GM12878 (cell line): ENCODE measurements at regions not wholly inside any gene's neighbourhood (a gene's known extent, or its start where the extent isn't known, plus 50 kb on each side); places are given as distances from the start of the nearest gene placed in this dataset.

Experiments
- BACH1 ChIP-seq: fragments of 450-650 bp; IDR thresholded peaks from 2 replicates; pipeline ENCODE4 v1.6.1; 2017; ENCODE audit warnings: mild to moderate bottlenecking, borderline replicate concordance
- HDAC6 ChIP-seq: fragments of 200-600 bp; sonication (generic); IDR thresholded peaks from one replicate; pipeline ENCODE4 v1.8.0; 2017; ENCODE audit warnings: antibody characterized with exemption; ENCODE audit not compliant: unreplicated experiment
- NFIC ChIP-seq: IDR thresholded peaks from 2 replicates; pipeline ENCODE4 v1.6.1; 2012; ENCODE audit warnings: low read depth, mild to moderate bottlenecking, inconsistent platforms, low read length, moderate library complexity
- POLR2A ChIP-seq: IDR thresholded peaks from 2 replicates; pipeline ENCODE4 v1.6.1; 2011; ENCODE audit warnings: low read depth, mild to moderate bottlenecking, low read length
- POLR2AphosphoS5 ChIP-seq: IDR thresholded peaks from 2 replicates; pipeline ENCODE4 v1.6.1; 2011; ENCODE audit warnings: mild to moderate bottlenecking, low read length, inconsistent platforms
- RAD21 ChIP-seq: IDR thresholded peaks from 2 replicates; pipeline ENCODE4 v1.6.1; 2011; ENCODE audit warnings: mild to moderate bottlenecking, low read depth, low read length, moderate library complexity; ENCODE audit not compliant: insufficient read depth
- RCOR1 ChIP-seq: conservative IDR thresholded peaks from 2 replicates; pipeline ENCODE4 v1.6.1; 2012; ENCODE audit warnings: low read depth, low read length, improper control_type of control experiment
- SIN3A ChIP-seq: IDR thresholded peaks from 2 replicates; pipeline ENCODE4 v1.6.1; 2012; ENCODE audit warnings: low read depth, low read length, improper control_type of control experiment
- SMAD1 ChIP-seq: fragments of 450-650 bp; IDR thresholded peaks from 2 replicates; pipeline ENCODE4 v1.6.1; 2018; ENCODE audit warnings: mild to moderate bottlenecking, low read depth; ENCODE audit not compliant: partially characterized antibody
- WRNIP1 ChIP-seq: IDR thresholded peaks from 2 replicates; pipeline ENCODE4 v1.6.1; 2011; ENCODE audit warnings: low read depth, low read length, improper control_type of control experiment, borderline replicate concordance
- YY1 ChIP-seq: IDR thresholded peaks from 2 replicates; pipeline ENCODE4 v1.6.1; 2011; ENCODE audit warnings: low read depth, mild to moderate bottlenecking, low read length
- ZNF274 ChIP-seq: IDR thresholded peaks from one replicate; pipeline ENCODE4 v1.8.0; 2011; ENCODE audit not compliant: insufficient read length, insufficient read depth
- TF ChIP-seq, protein P1 (sequence below), 3 experiments: IDR thresholded peaks in 2 of 3; conservative IDR thresholded peaks in 1 of 3; 2 replicates each; pipeline ENCODE4 v1.5.1; 2011; ENCODE audit warnings: low read depth in 3 of 3, low read length in 3 of 3, mild to moderate bottlenecking in 3 of 3, control low read depth in 2 of 3, moderate library complexity in 2 of 3, inconsistent platforms in 1 of 3, mixed read lengths in 1 of 3; ENCODE audit not compliant: control insufficient read depth in 2 of 3, insufficient read depth in 1 of 3; ENCODE audit errors: extremely low read depth in 1 of 3

DNA sequence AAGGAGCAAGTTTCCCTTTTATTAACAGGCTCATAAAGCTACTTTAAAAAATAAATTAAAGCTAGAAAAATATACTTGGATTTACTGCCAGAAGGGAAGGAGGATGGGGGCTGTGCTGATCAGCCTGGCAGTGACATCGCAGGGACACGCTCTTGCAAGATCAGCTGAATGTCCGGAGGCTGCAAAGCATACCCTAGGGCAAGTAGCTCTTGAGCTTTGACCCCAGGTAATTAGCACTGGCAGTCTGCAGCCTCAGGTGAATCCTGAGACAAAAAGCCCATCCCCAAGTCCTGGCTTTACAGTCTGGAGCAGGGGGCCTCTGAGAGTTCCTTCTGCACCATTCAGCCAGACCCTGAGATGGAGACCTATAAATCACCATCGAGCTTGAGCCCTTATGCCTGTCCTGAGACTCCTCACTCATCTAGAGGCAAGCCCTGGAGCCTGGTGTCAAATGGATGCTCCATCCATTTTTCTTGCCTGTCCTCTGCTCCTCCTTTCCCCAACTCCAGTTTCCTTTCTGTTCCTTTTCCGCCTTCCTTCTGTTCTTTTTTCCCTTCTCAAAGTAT, 131.7 kb downstream of the TMEM114 start:
- TF ChIP-seq BACH1: no peak
- TF ChIP-seq SMAD1: no peak
- TF ChIP-seq RAD21: no peak
- TF ChIP-seq, protein P1, sequence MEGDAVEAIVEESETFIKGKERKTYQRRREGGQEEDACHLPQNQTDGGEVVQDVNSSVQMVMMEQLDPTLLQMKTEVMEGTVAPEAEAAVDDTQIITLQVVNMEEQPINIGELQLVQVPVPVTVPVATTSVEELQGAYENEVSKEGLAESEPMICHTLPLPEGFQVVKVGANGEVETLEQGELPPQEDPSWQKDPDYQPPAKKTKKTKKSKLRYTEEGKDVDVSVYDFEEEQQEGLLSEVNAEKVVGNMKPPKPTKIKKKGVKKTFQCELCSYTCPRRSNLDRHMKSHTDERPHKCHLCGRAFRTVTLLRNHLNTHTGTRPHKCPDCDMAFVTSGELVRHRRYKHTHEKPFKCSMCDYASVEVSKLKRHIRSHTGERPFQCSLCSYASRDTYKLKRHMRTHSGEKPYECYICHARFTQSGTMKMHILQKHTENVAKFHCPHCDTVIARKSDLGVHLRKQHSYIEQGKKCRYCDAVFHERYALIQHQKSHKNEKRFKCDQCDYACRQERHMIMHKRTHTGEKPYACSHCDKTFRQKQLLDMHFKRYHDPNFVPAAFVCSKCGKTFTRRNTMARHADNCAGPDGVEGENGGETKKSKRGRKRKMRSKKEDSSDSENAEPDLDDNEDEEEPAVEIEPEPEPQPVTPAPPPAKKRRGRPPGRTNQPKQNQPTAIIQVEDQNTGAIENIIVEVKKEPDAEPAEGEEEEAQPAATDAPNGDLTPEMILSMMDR (IDR thresholded peaks at IDR 0.05 in 2 of 3, conservative IDR thresholded peaks at IDR 0.05 in 1 of 3; ENCODE audit: control insufficient read depth in 2 of 3, extremely low read depth in 1 of 3, insufficient read depth in 1 of 3, low read depth in 3 of 3, low read length in 3 of 3): no peak
- TF ChIP-seq SIN3A: no peak
- TF ChIP-seq YY1: no peak
- no peak for TF ChIP-seq ZNF274
- no peak for TF ChIP-seq POLR2AphosphoS5
- no peak for TF ChIP-seq RCOR1
- TF ChIP-seq WRNIP1: no peak
- TF ChIP-seq HDAC6: no peak
- no peak for TF ChIP-seq POLR2A
- TF ChIP-seq NFIC: no peak
